MM.1S (cell line): ENCODE measurements at regions not wholly inside any gene's neighbourhood (a gene's known extent, or its start where the extent isn't known, plus 50 kb on each side); places are given as distances from the start of the nearest gene placed in this dataset.

Source experiments
- CTCF ChIP-seq: fragments of 300-600 bp; sonication (generic); IDR thresholded peaks from 2 replicates; pipeline ENCODE4 v1.5.1; 2016; ENCODE audit warnings: antibody characterized with exemption, low read length, mixed read lengths
- EZH2 ChIP-seq: fragments of 300-600 bp; sonication (generic); optimal IDR thresholded peaks from 2 replicates; pipeline ENCODE3; 2017; ENCODE audit warnings: low read depth, mild to moderate bottlenecking, antibody characterized with exemption, low read length, mixed read lengths

DNA sequence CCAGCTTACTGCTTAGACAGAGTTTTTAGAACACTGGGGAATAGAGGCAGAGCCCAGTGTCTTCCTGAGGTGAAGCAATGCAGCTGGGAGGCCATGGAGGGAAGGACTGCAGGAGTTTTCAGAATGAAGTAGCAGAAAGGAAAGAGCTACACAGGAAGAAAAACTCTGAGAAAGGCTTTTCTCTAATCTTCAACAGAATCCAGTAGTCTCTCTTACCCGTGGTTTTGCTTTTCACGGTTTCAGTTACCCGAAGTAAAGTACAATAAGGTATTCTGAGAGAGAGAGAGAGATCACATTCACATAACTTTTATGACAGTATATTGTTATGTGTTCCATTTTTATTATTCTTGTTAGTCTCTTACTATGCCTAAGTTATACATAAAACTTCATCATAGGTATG lies 761.6 kb downstream of the BCL11B start:
- TF ChIP-seq CTCF (no peak), EZH2 (no peak)
